AG04449 (cell line): ENCODE measurements at regions not wholly inside any gene's neighbourhood (a gene's known extent, or its start where the extent isn't known, plus 50 kb on each side); places are given as distances from the start of the nearest gene placed in this dataset.

Experiments
- CTCF ChIA-PET: fragments of 350-600 bp; formaldehyde crosslinking; extraction: SDS; loops from one replicate; lab custom pipeline; 2021; ENCODE audit warnings: antibody characterized with exemption; lab: Yijun Ruan, JAX
- POLR2A ChIA-PET: fragments of 400-600, 350-600 bp; formaldehyde crosslinking; extraction: SDS; loops from one replicate; lab custom pipeline; 2020; ENCODE audit warnings: antibody characterized with exemption, inconsistent platforms; lab: Yijun Ruan, JAX
- DNase-seq: peaks from one replicate; pipeline ENCODE4 v3.0.0-alpha.2; 2010; ENCODE audit warnings: low read depth, low spot score
- H3K4me3 ChIP-seq: 2 replicates; pipeline ENCODE4 v1.5.1; 2011; ENCODE audit warnings: low read depth, mild to moderate bottlenecking, control low read depth, low read length
- TF ChIP-seq, protein P1 (sequence below): IDR thresholded peaks from one replicate; pipeline ENCODE4 v1.5.1; 2011; ENCODE audit warnings: mild to moderate bottlenecking, moderate library complexity, low read length, control low read depth, inconsistent platforms; ENCODE audit not compliant: insufficient read depth; ENCODE audit errors: missing control alignments

DNA sequence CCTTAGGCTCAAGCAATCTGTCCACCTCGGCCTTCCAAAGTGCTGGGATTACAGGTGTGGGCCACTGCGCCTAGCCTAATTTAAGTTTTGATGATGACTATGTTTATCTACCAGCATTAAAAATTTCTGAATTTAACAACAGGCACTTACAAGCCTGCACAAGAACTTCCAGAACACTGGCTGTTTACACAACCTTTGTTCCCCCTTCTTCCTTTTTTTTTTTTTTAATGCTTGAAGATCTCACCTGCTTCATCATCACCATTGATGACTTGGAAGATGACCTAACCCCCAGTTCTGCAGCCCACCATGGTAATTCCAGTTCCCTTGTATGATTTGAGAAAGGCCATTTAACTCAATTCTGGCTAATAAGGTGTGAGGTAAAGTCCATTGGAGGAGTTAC lies 70.4 kb downstream of the GJD2 start:
- POLR2A ChIA-PET = no interaction called here
- CTCF ChIA-PET = no interaction called here
- no peak overlapping the region for H3K4me3 ChIP-seq
- no peak for DNase-seq
- TF ChIP-seq, protein P1, sequence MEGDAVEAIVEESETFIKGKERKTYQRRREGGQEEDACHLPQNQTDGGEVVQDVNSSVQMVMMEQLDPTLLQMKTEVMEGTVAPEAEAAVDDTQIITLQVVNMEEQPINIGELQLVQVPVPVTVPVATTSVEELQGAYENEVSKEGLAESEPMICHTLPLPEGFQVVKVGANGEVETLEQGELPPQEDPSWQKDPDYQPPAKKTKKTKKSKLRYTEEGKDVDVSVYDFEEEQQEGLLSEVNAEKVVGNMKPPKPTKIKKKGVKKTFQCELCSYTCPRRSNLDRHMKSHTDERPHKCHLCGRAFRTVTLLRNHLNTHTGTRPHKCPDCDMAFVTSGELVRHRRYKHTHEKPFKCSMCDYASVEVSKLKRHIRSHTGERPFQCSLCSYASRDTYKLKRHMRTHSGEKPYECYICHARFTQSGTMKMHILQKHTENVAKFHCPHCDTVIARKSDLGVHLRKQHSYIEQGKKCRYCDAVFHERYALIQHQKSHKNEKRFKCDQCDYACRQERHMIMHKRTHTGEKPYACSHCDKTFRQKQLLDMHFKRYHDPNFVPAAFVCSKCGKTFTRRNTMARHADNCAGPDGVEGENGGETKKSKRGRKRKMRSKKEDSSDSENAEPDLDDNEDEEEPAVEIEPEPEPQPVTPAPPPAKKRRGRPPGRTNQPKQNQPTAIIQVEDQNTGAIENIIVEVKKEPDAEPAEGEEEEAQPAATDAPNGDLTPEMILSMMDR = no peak

DNA sequence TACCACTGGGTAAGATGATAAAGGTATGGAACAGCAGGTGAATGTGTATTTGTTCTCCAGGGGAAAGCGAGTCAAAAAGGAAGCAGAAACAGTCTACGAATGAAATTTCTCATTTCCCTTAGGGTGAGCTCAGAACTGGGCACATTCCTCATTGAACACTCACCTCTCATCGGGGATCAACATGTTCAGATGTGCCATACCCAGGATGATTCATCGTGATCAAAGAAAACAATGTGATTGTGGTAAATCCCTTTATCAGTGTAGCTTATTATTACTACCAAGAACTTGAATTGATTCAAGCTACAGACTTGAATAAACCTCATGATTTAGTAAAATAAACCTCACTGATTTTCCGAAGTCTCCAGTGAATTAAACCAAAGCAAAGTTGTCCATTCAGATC lies 72.1 kb downstream of the GJD2 start:
- CTCF ChIA-PET = interaction anchor here (1.0 to 1.2 kb wide), 3 partner anchors 8 to 27 kb away, joined by 3 to 4 read pairs (median 4); no protein-coding TSS in a partner anchor
- H3K4me3 ChIP-seq = no peak overlapping the region
- TF ChIP-seq, protein P1 = no peak
- POLR2A ChIA-PET = no interaction called here
- DNase-seq = no peak

DNA sequence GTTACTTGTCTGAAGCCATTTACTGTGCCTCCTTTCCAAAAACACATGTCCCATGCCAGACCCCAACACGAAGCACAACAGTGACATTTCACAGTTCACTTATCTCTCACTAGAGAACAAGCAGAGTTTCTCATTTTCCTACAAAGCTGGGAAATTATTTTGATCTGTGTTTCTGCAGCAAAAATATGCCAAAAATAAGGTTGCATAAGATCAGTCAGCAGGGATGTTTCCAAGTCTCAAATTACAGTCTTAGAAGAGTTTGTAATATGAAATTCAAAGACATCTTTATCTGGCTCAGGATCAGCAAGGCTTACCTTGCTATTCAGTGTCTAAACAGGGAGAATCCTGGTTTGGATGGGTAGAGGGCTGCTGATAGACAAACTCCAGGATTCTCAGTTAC lies 75.5 kb downstream of the GJD2 start:
- CTCF ChIA-PET = interaction anchor here (2.1 kb wide), 1 partner anchor 29 kb away, joined by 7 read pairs; no protein-coding TSS in a partner anchor
- TF ChIP-seq, protein P1 = no peak
- no peak overlapping the region for H3K4me3 ChIP-seq
- POLR2A ChIA-PET = no interaction called here
- DNase-seq = no peak

DNA sequence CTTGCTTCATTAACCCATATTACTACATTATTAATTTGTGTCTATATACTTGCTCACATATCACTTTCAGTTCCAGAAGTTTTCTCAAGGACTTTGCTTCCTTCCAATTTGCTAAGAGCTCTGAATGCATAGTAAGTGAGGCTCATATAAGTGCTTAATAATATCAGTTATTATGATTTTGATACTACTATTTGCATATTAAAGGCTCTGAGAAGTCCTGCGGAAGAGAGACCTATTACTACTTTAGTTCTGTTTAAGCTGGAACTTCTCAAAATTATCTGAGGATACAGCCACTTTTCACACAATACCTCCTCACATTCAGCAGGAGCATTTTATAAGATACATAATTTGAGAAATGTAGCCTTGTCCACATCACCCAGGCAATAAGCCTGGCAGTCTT lies 81.6 kb downstream of the GJD2 start:
- TF ChIP-seq, protein P1 = no peak
- DNase-seq = no peak
- ChIA-PET CTCF (interaction anchor here (1.3 to 1.4 kb wide), 2 partner anchors 14 to 35 kb away, joined by 3 to 4 read pairs; no protein-coding TSS in a partner anchor), POLR2A (no interaction called here)
- H3K4me3 ChIP-seq = no peak overlapping the region

DNA sequence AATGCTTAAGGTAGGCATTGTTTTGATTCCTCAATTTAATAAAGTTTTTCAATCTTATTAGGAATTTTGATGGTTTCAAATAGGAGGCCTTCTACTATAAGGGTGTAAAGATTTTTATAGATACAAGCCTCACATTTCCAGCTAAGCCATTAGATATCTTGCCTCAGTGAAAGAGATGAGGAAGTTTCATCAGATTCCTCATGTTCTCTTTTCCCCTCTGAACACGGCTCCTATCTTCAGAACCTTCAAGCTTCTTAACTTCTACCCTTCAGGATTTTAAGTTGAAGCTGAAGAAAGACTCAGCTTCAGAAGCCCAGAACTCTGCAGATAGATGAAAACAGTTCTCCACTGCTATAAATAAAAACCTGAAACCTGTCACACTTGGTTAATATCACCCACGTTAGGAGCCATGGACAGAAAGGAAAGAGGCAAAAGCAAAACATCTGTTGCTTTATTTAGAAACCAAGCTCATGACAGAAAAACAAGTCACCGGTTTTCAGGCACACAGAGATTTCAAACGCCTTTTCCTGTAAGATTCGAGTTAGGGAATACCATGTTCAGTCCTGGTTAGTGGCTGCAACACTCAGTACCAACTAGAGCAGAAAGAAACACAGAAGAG lies 82.2 kb upstream of the GOLGA8B start:
- CTCF ChIA-PET = no interaction called here
- TF ChIP-seq, protein P1 = no peak
- no peak for DNase-seq
- POLR2A ChIA-PET = no interaction called here
- H3K4me3 ChIP-seq = no peak overlapping the region

DNA sequence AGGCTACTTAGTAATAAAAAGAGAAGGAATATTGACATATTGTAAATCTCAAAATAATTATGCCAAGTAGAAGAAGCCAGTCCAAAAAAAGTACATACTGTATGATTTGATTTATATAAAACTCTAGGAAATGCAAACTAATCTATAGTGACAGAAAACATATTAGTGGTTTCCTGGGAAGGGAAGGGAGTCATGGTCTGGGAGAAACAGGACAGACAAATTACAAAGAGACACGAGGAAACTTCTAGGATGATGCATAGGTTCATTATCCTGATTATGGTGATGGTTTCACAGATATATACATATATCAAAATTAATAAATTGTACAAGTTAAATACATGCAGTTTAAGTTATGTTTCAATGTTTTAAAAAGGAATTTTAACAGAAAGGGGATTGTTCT lies 81.0 kb upstream of the GOLGA8B start:
- CTCF ChIA-PET = no interaction called here

More for the DNA sequence above, 81.0 kb upstream of the GOLGA8B start:
- POLR2A ChIA-PET = no interaction called here
- TF ChIP-seq, protein P1 = no peak
- DNase-seq = no peak
- H3K4me3 ChIP-seq = no peak overlapping the region
